ENCODE measurements at regions not wholly inside any gene's neighbourhood (a gene's known extent, or its start where the extent isn't known, plus 50 kb on each side); places are given as distances from the start of the nearest gene placed in this dataset.

DNA sequence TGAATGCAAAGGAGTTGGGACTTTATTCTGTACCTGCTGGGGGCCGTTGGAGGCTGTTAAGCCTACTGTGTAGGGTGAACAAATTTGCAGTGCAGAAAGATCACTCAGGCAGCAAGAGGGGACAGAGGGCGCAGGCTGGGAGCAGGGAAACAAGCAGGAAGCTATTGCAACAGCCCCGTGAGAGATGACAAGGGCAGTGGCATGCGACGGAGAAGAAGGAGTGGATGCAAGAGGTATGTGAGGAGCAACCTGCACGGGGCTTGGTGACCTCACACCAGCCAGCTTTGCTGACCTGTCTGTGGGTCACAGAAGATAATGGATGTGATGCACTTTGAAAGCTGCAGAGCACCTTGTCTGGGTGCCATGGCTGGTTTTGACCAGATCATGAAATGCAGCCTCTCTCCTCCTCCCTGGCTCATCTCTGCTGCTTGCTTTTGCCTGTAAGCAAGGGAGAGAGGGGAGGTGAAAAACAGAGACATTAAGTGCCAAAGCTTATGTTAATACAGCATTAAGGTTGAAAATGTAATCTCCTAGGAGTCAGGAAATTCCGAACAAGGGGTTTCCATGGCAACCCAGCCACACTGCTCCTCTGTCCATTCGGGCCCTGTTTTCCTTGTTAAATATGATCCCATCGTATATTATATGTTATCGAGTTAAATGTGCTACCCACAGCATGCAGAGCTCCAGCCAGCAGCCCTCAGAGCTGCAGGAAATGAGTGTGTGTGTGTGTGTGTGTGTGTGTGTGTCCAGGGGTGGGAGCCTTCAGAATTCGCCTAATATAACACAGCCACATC is 314.3 kb upstream of the ZMIZ1 start:
- TF ChIP-seq YY1 (IDR thresholded peaks at IDR 0.05; ENCODE audit: insufficient read depth, insufficient read length) (no peak), SUZ12 (IDR thresholded peaks at IDR 0.05; ENCODE audit: extremely low read depth, insufficient read depth, insufficient read length) (no peak), ZNF274 (IDR thresholded peaks at IDR 0.05; ENCODE audit: low read depth, low read length) (no peak)
